ENCODE measurements at regions not wholly inside any gene's neighbourhood (a gene's known extent, or its start where the extent isn't known, plus 50 kb on each side); places are given as distances from the start of the nearest gene placed in this dataset.
"Not testable (repeated sequence)": the region's sequence is repeated elsewhere in the genome, so short reads cannot be mapped to it uniquely, and the experiment has no call there.

- BruUV-seq (replicated peaks); H3K9me3 Mint-ChIP-seq (ENCODE audit: unreplicated experiment); POLR2A ChIA-PET; H3K27me3 Mint-ChIP-seq (ENCODE audit: insufficient read depth, unreplicated experiment); H3K4me1 ChIP-seq; CTCF ChIA-PET; H3K27me3 ChIP-seq (replicated peaks; ENCODE audit: control insufficient read depth, insufficient read depth, low read length); H3K36me3 Mint-ChIP-seq (ENCODE audit: insufficient read depth, unreplicated experiment); intact Hi-C loops (cut with micrococcal nuclease; ENCODE audit: unreplicated experiment); H3K36me3 ChIP-seq (ENCODE audit: control insufficient read depth, insufficient read depth, low read length); H3K9me3 ChIP-seq: not testable (repeated sequence)
- Mint-ChIP-seq H3K27ac (ENCODE audit: unreplicated experiment) (peak overlapping the region; percentile 68), H3K4me3 (ENCODE audit: unreplicated experiment) (peak overlapping the region; percentile 89), H3K4me1 (ENCODE audit: low read depth, unreplicated experiment) (peaks cover 19% of the 10 kb centered on the region)
- DNase-seq, result peak; percentile 65 to 94
- TF ChIP-seq CTCF (IDR thresholded peaks at IDR 0.05; ENCODE audit: insufficient read depth in 1 of 2, low read depth in 1 of 2, low read length in 1 of 2, severe bottlenecking in 1 of 2, unreplicated experiment in 1 of 2), result peak; percentile 66 to 88
- H3K4me3 ChIP-seq (ENCODE audit: low read depth, low read length), result peak overlapping the region; percentile 44
Measured at GRCh38 chr11:71638801-71639519, 56.3 kb upstream of the KRTAP5-11 start.

GRCh38 chr11:71639520-71639849 is 56.8 kb upstream of the KRTAP5-11 start:
- peak overlapping the region; percentile 44 for H3K4me3 ChIP-seq (ENCODE audit: low read depth, low read length)
- BruUV-seq (replicated peaks); POLR2A ChIA-PET; H3K27me3 Mint-ChIP-seq (ENCODE audit: insufficient read depth, unreplicated experiment); intact Hi-C loops (cut with micrococcal nuclease; ENCODE audit: unreplicated experiment); H3K9me3 Mint-ChIP-seq (ENCODE audit: unreplicated experiment); CTCF ChIA-PET; H3K9me3 ChIP-seq; H3K36me3 ChIP-seq (ENCODE audit: control insufficient read depth, insufficient read depth, low read length); H3K27me3 ChIP-seq (replicated peaks; ENCODE audit: control insufficient read depth, insufficient read depth, low read length); H3K36me3 Mint-ChIP-seq (ENCODE audit: insufficient read depth, unreplicated experiment); H3K4me1 ChIP-seq: not testable (repeated sequence)
- H3K4me1 Mint-ChIP-seq (ENCODE audit: low read depth, unreplicated experiment), result peaks cover 19% of the 10 kb centered on the region
- H3K4me3 Mint-ChIP-seq (ENCODE audit: unreplicated experiment), result peak overlapping the region; percentile 89
- H3K27ac Mint-ChIP-seq (ENCODE audit: unreplicated experiment), result peak overlapping the region; percentile 68
- peak in 1 of 2 experiments; percentile 56 for DNase-seq

- CTCF ChIA-PET; H3K36me3 ChIP-seq (ENCODE audit: control insufficient read depth, insufficient read depth, low read length); H3K4me1 ChIP-seq; H3K27me3 Mint-ChIP-seq (ENCODE audit: insufficient read depth, unreplicated experiment); H3K9me3 ChIP-seq; H3K9me3 Mint-ChIP-seq (ENCODE audit: unreplicated experiment); H3K27me3 ChIP-seq (replicated peaks; ENCODE audit: control insufficient read depth, insufficient read depth, low read length); POLR2A ChIA-PET; H3K36me3 Mint-ChIP-seq (ENCODE audit: insufficient read depth, unreplicated experiment); BruUV-seq (replicated peaks): not testable (repeated sequence)
- intact Hi-C loops (cut with micrococcal nuclease; ENCODE audit: unreplicated experiment), result loop anchor here (5.0 kb wide), 1 partner anchor 107 kb away; no protein-coding TSS in a partner anchor
- Mint-ChIP-seq H3K27ac (ENCODE audit: unreplicated experiment) (peak overlapping the region; percentile 68), H3K4me3 (ENCODE audit: unreplicated experiment) (peak overlapping the region; percentile 89), H3K4me1 (ENCODE audit: low read depth, unreplicated experiment) (peaks cover 19% of the 10 kb centered on the region)
- peak overlapping the region; percentile 44 for H3K4me3 ChIP-seq (ENCODE audit: low read depth, low read length)
- peak in 1 of 2 experiments; percentile 48 for DNase-seq
Measured at GRCh38 chr11:71639916-71640315, 57.2 kb upstream of the KRTAP5-11 start.

DNA sequence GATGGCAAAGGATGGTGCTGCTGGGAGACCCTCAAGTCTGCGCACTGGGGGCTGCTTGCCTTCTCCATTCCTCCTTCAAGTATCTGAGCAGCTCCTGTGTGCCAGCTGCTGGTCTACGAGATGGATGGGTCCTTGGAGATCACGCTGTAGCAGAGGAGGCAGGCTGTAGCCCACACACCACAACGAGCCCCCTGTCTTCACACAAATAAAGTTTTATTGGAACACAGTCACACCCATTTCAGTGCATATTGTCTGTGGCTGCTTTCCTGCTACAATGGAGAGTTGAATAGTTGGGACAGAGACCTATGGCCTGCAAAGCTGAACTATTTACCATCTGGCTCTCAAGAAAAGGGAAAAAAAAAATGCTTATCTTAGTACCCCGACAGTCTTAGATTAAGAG is 64.4 kb upstream of the KRTAP5-11 start:
- POLR2A ChIA-PET; H3K27ac Mint-ChIP-seq (ENCODE audit: unreplicated experiment); H3K4me3 Mint-ChIP-seq (ENCODE audit: unreplicated experiment); H3K4me3 ChIP-seq (ENCODE audit: low read depth, low read length); H3K36me3 ChIP-seq (ENCODE audit: control insufficient read depth, insufficient read depth, low read length); DNase-seq; H3K27me3 ChIP-seq (replicated peaks; ENCODE audit: control insufficient read depth, insufficient read depth, low read length); intact Hi-C loops (cut with micrococcal nuclease; ENCODE audit: unreplicated experiment); H3K9me3 ChIP-seq; H3K4me1 ChIP-seq; BruUV-seq (replicated peaks); H3K27me3 Mint-ChIP-seq (ENCODE audit: insufficient read depth, unreplicated experiment); CTCF ChIA-PET; H3K9me3 Mint-ChIP-seq (ENCODE audit: unreplicated experiment): not testable (repeated sequence)
- Mint-ChIP-seq H3K4me1 (ENCODE audit: low read depth, unreplicated experiment) (peaks cover 11% of the 10 kb centered on the region), H3K36me3 (ENCODE audit: insufficient read depth, unreplicated experiment) (peaks cover 14% of the 10 kb centered on the region)

- H3K4me3 ChIP-seq (ENCODE audit: low read depth, low read length); H3K27ac Mint-ChIP-seq (ENCODE audit: unreplicated experiment); H3K9me3 ChIP-seq; H3K27me3 Mint-ChIP-seq (ENCODE audit: insufficient read depth, unreplicated experiment); H3K9me3 Mint-ChIP-seq (ENCODE audit: unreplicated experiment); POLR2A ChIA-PET; H3K27me3 ChIP-seq (replicated peaks; ENCODE audit: control insufficient read depth, insufficient read depth, low read length); CTCF ChIA-PET; H3K36me3 ChIP-seq (ENCODE audit: control insufficient read depth, insufficient read depth, low read length); H3K4me1 ChIP-seq; H3K36me3 Mint-ChIP-seq (ENCODE audit: insufficient read depth, unreplicated experiment); DNase-seq; H3K4me3 Mint-ChIP-seq (ENCODE audit: unreplicated experiment); BruUV-seq (replicated peaks); intact Hi-C loops (cut with micrococcal nuclease; ENCODE audit: unreplicated experiment): not testable (repeated sequence)
- peaks cover 12% of the 10 kb centered on the region for H3K4me1 Mint-ChIP-seq (ENCODE audit: low read depth, unreplicated experiment)
Measured at GRCh38 chr11:71652998-71653397, 70.3 kb upstream of the KRTAP5-11 start.

DNA sequence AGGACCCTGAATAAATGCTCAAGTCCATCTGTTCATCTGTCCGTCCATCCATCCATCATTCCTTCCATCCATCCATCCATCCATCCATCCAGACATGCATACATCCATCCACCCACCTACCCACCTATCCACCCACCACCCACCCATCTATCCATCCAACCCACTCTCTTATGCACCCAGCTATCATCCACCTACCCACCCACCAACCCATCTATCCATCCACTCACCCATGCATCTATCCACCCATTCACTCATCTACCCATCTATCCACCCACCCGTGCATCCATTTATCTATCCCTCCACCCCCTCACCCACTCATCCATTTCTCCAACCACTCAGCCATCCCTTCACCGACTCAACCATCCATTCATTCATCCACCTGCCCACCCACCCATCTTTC is 71.7 kb upstream of the KRTAP5-11 start:
- H3K36me3 ChIP-seq (ENCODE audit: control insufficient read depth, insufficient read depth, low read length); H3K9me3 Mint-ChIP-seq (ENCODE audit: unreplicated experiment); H3K36me3 Mint-ChIP-seq (ENCODE audit: insufficient read depth, unreplicated experiment); H3K4me3 Mint-ChIP-seq (ENCODE audit: unreplicated experiment); CTCF ChIA-PET; H3K27me3 ChIP-seq (replicated peaks; ENCODE audit: control insufficient read depth, insufficient read depth, low read length); H3K4me1 ChIP-seq; DNase-seq; H3K9me3 ChIP-seq; H3K27me3 Mint-ChIP-seq (ENCODE audit: insufficient read depth, unreplicated experiment); BruUV-seq (replicated peaks); H3K4me3 ChIP-seq (ENCODE audit: low read depth, low read length); POLR2A ChIA-PET; intact Hi-C loops (cut with micrococcal nuclease; ENCODE audit: unreplicated experiment); H3K27ac Mint-ChIP-seq (ENCODE audit: unreplicated experiment): not testable (repeated sequence)
- peaks cover 12% of the 10 kb centered on the region for H3K4me1 Mint-ChIP-seq (ENCODE audit: low read depth, unreplicated experiment)

Data from Caco-2 (cell line).